PC-3 (cell line): ENCODE measurements at regions not wholly inside any gene's neighbourhood (a gene's known extent, or its start where the extent isn't known, plus 50 kb on each side); places are given as distances from the start of the nearest gene placed in this dataset.

Source experiments
- ATAC-seq: fragments of 200-7000 bp; cut with Tn5 transposase; 2 replicates; pipeline ENCODE4 v1.9.1; 2020; ENCODE audit warnings: mild to moderate bottlenecking, moderate library complexity
- BruUV-seq: library from RNA; stranded (reverse); fragments of 400-500 nt; replicated peaks from 2 replicates; lab custom pipeline; 2021; lab: Mats Ljungman, UMichigan
- CTCF ChIA-PET: fragments of 300-600 bp; sonication (Branson Sonifier 250); formaldehyde crosslinking; loops from one replicate; lab custom pipeline; 2022; ENCODE audit warnings: antibody characterized with exemption; lab: Charles Lee
- POLR2A ChIA-PET: fragments of 300-600 bp; sonication (Branson Sonifier 250); formaldehyde crosslinking; loops from one replicate; lab custom pipeline; 2022; ENCODE audit warnings: antibody characterized with exemption; ENCODE audit not compliant: unreplicated experiment; lab: Charles Lee
- DNase-seq: peaks from one replicate; pipeline ENCODE4 v3.0.0-alpha.2; 2015
- H2AFZ ChIP-seq: fragments of 300-600 bp; sonication (generic); 2 replicates; pipeline ENCODE4 v1.6.0; 2016; ENCODE audit warnings: antibody characterized with exemption, low read length
- H3F3A ChIP-seq: fragments of 300-600 bp; sonication (generic); one replicate; pipeline ENCODE4 v1.6.0; 2017; ENCODE audit warnings: antibody characterized with exemption, low read length, control low read depth, mild to moderate bottlenecking; ENCODE audit not compliant: unreplicated experiment
- H3K27ac ChIP-seq: fragments of 300-600 bp; sonication (generic); 2 replicates; pipeline ENCODE4 v1.5.1; 2016; ENCODE audit warnings: mild to moderate bottlenecking, low read length
- H3K27me3 ChIP-seq: fragments of 300-600 bp; sonication (generic); 2 replicates; pipeline ENCODE4 v1.6.1; 2016; ENCODE audit warnings: low read length, mixed read lengths
- H3K36me3 ChIP-seq: fragments of 300-600 bp; sonication (generic); 2 replicates; pipeline ENCODE4 v1.6.1; 2016; ENCODE audit warnings: low read depth, mixed run types, low read length, mixed read lengths
- H3K4me1 ChIP-seq: fragments of 300-600 bp; sonication (generic); 2 replicates; pipeline ENCODE4 v1.5.1; 2016; ENCODE audit warnings: low read length; ENCODE audit not compliant: insufficient read depth
- H3K4me2 ChIP-seq: fragments of 300-600 bp; sonication (generic); 2 replicates; pipeline ENCODE4 v1.6.0; 2016; ENCODE audit warnings: low read length
- H3K4me3 ChIP-seq: fragments of 300-600 bp; sonication (generic); 2 replicates; pipeline ENCODE4 v1.5.1; 2016; ENCODE audit warnings: mild to moderate bottlenecking, low read length, mixed read lengths
- H3K79me2 ChIP-seq: fragments of 300-600 bp; sonication (generic); 2 replicates; pipeline ENCODE4 v1.6.1; 2017; ENCODE audit warnings: low read length, mixed read lengths
- H3K9ac ChIP-seq: fragments of 300-600 bp; sonication (generic); 2 replicates; pipeline ENCODE4 v1.6.0; 2016; ENCODE audit warnings: mild to moderate bottlenecking, low read length
- H3K9me2 ChIP-seq: fragments of 300-600 bp; sonication (generic); replicated peaks from 2 replicates; pipeline ENCODE4 v1.6.1; 2016; ENCODE audit warnings: mixed run types, low read length, mixed read lengths
- H3K9me3 ChIP-seq: fragments of 300-600 bp; sonication (generic); 2 replicates; pipeline ENCODE4 v1.6.1; 2016; ENCODE audit warnings: low read length, mixed read lengths
- H4K20me1 ChIP-seq: fragments of 300-600 bp; sonication (generic); 2 replicates; pipeline ENCODE4 v1.6.1; 2016; ENCODE audit warnings: low read length, mixed read lengths
- EZH2 ChIP-seq: fragments of 300-600 bp; sonication (generic); IDR thresholded peaks from one replicate; pipeline ENCODE4 v1.6.1; 2017; ENCODE audit warnings: antibody characterized with exemption, mild to moderate bottlenecking, low read length; ENCODE audit not compliant: unreplicated experiment
- EZH2phosphoT487 ChIP-seq: fragments of 300-600 bp; sonication (generic); IDR thresholded peaks from 2 replicates; pipeline ENCODE4 v1.6.1; 2018; ENCODE audit warnings: mild to moderate bottlenecking, antibody characterized with exemption, low read length, borderline replicate concordance
- intact Hi-C: fragments of 100-400 bp; cut with micrococcal nuclease; formaldehyde crosslinking; loops from 2 replicates; pipeline ENCODE4 v1.9.0; 2023
- TF ChIP-seq, protein P1 (sequence below): fragments of 300-600 bp; sonication (generic); conservative IDR thresholded peaks from 2 replicates; pipeline ENCODE4 v1.5.1; 2017; ENCODE audit warnings: antibody characterized with exemption, low read depth, mild to moderate bottlenecking, low read length

DNA sequence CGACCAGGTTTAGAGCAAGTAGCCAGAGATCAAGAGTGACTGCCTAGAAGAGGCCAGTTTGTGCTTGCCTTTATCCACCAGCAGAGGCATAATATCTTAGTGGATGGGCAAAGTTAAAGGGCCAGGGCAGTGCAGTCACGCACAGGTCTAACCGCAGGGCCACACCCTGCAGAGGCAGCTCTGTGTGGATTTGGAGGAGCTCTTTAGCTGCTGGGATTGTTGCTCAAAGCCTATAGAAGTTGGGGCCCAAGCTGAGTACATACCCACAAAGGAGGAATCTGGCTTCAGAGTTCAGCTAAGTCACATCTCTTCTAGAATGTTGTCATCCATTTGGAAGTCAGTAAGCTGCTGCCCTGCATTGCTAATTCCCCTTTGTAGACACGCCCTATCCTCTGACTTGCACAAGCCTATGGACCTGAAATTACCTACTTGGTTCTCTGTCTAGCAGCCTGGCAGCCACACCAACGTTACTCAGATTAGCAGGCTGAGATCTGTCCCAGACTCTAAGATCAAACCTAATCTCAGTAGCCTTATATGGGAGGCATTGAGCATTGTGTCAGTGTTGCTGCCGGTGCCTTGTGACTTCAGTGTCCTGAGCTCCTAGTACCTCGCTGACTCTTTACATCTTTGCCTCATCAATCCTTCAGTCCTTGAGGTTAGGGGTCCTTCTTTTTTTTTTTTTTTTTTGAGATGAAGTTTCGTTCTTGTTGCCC lies 102.9 kb upstream of the STARD13 start:
- H4K20me1 ChIP-seq = no peaks in the 10 kb centered on the region
- no peak overlapping the region for H3K4me2 ChIP-seq
- no TSS peak for BruUV-seq
- ChIA-PET CTCF (no interaction called here), POLR2A (no interaction called here)
- H3K4me1 ChIP-seq = no peaks in the 10 kb centered on the region
- no peaks in the 10 kb centered on the region for H3K36me3 ChIP-seq
- no peaks in the 10 kb centered on the region for H3K9me2 ChIP-seq
- intact Hi-C loops = no loop called here
- TF ChIP-seq, protein P1, sequence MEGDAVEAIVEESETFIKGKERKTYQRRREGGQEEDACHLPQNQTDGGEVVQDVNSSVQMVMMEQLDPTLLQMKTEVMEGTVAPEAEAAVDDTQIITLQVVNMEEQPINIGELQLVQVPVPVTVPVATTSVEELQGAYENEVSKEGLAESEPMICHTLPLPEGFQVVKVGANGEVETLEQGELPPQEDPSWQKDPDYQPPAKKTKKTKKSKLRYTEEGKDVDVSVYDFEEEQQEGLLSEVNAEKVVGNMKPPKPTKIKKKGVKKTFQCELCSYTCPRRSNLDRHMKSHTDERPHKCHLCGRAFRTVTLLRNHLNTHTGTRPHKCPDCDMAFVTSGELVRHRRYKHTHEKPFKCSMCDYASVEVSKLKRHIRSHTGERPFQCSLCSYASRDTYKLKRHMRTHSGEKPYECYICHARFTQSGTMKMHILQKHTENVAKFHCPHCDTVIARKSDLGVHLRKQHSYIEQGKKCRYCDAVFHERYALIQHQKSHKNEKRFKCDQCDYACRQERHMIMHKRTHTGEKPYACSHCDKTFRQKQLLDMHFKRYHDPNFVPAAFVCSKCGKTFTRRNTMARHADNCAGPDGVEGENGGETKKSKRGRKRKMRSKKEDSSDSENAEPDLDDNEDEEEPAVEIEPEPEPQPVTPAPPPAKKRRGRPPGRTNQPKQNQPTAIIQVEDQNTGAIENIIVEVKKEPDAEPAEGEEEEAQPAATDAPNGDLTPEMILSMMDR = peak; percentile 17; the same call in 1 of the 2 replicates
- TF ChIP-seq EZH2 (no peak), EZH2phosphoT487 (no peak)
- no peak overlapping the region for H3K4me3 ChIP-seq
- H3K9me3 ChIP-seq = no peaks in the 10 kb centered on the region
- H2AFZ ChIP-seq = no peak overlapping the region
- H3K27ac ChIP-seq = no peak overlapping the region
- no peak for DNase-seq
- H3K27me3 ChIP-seq = no peaks in the 10 kb centered on the region
- no peaks in the 10 kb centered on the region for H3K79me2 ChIP-seq
- no peak for ATAC-seq
- H3F3A ChIP-seq = no peaks in the 10 kb centered on the region
- H3K9ac ChIP-seq = no peak overlapping the region

DNA sequence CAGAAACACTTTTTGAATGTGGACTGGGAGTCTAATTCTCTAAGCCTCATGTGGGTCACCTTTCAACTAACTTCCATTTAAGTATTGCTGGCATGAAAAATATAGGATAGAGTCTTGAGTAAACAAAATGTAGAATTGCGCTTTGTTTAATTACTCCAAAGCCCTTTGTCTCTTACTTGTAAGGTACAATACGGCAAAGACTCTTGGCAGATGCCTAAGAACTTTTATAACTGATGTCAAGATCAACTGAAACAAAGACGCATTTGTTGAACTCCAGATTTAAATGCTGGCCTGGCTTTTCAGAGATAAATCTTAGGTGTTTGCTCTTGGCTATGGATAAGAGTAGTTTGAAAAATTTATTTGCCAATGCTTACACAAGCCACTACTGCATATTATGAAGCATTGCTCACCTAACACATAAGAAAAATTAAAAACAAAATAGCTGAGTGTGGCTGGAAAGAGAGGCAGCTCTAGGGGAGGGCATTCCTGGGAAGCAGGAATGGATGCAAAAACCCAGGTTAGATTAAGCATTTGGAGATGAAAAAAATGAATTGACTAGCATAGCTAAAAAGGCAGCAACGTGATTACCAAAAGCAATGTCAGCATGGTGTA lies 107.3 kb upstream of the STARD13 start:
- H2AFZ ChIP-seq = no peak overlapping the region
- BruUV-seq = no TSS peak
- ChIA-PET CTCF (no interaction called here), POLR2A (no interaction called here)
- H3K9me2 ChIP-seq = no peaks in the 10 kb centered on the region
- no peak overlapping the region for H3K4me3 ChIP-seq
- H3K4me1 ChIP-seq = no peaks in the 10 kb centered on the region
- no peak overlapping the region for H3K27ac ChIP-seq
- H3K79me2 ChIP-seq = no peaks in the 10 kb centered on the region
- H3F3A ChIP-seq = no peaks in the 10 kb centered on the region
- ATAC-seq = no peak; the same call in 1 of the 2 replicates
- no peaks in the 10 kb centered on the region for H3K9me3 ChIP-seq
- intact Hi-C loops = no loop called here
- TF ChIP-seq EZH2phosphoT487 (no peak), EZH2 (no peak)
- TF ChIP-seq, protein P1 = no peak
- H3K27me3 ChIP-seq = no peaks in the 10 kb centered on the region
- no peak for DNase-seq
- H4K20me1 ChIP-seq = no peaks in the 10 kb centered on the region
- no peak overlapping the region for H3K9ac ChIP-seq
- H3K4me2 ChIP-seq = no peak overlapping the region
- H3K36me3 ChIP-seq = no peaks in the 10 kb centered on the region

DNA sequence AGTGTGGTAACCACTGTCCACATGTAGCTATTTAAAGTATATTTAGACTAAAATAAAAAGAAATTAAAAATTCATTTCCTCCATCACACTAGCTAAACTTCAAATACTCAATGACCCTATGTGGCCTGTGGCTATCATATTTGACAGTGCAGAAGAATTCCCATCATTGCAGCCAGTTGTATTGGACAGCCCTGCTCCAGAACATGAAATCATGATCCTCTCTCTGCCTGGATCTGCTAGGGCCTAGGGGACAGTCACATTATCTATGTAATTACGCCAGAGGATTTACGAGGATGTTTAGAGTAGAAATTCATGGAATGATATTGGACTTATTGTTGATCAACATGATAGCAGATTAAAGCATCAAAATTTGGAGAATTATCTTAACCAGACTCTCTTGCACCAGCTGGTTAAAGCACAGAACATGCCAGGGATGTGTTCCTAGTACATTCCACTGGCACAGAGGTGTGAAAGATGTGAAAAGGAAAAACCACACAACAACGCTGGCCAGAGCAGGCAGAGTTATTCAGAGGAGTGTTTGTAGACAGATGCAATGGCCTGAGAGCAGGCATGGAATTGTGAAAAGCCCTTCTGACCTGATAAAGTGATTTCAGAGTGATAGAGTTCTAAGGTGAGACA lies 108.9 kb upstream of the STARD13 start:
- Histone ChIP-seq H3K4me3 (no peak overlapping the region), H3K36me3 (no peaks in the 10 kb centered on the region), H3K9me3 (no peaks in the 10 kb centered on the region), H3K27ac (no peak overlapping the region), H4K20me1 (no peaks in the 10 kb centered on the region), H3K79me2 (no peaks in the 10 kb centered on the region), H3K27me3 (no peaks in the 10 kb centered on the region), H3K4me1 (no peaks in the 10 kb centered on the region), H3K9ac (no peak overlapping the region), H3K4me2 (no peak overlapping the region), H3F3A (no peaks in the 10 kb centered on the region), H3K9me2 (no peaks in the 10 kb centered on the region), H2AFZ (no peak overlapping the region)
- ATAC-seq (no peak), DNase-seq (no peak)
- intact Hi-C loops = no loop called here
- ChIA-PET POLR2A (no interaction called here), CTCF (no interaction called here)
- BruUV-seq = no TSS peak
- TF ChIP-seq EZH2phosphoT487 (no peak), EZH2 (no peak)
- TF ChIP-seq, protein P1 = no peak
